Thyroid gland (tissue), 4 donors: ENCODE measurements at regions not wholly inside any gene's neighbourhood (a gene's known extent, or its start where the extent isn't known, plus 50 kb on each side); places are given as distances from the start of the nearest gene placed in this dataset.

Experiments
- CTCF ChIP-seq, 6 experiments: fragments of 200-600 bp in 3 of 6; fragments of 450-650 bp in 3 of 6; sonication (generic) in 3 of 6; IDR thresholded peaks; one replicate each; pipeline ENCODE4 v1.5.1; 2016 to 2019; ENCODE audit warnings: antibody characterized with exemption in 6 of 6, mild to moderate bottlenecking in 2 of 6, inconsistent platforms in 1 of 6, moderate library complexity in 1 of 6
- POLR2A ChIP-seq, 2 donors: fragments of 450-650 bp; IDR thresholded peaks; one replicate each; pipeline ENCODE4 v1.6.1; 2017; ENCODE audit warnings: antibody characterized with exemption in 2 of 2, mild to moderate bottlenecking in 2 of 2, moderate library complexity in 1 of 2

GRCh38 chr3:31075471-31075870 is 181.0 kb upstream of the GADL1 start:
- TF ChIP-seq CTCF (IDR thresholded peaks at IDR 0.05) (no peak), POLR2A (IDR thresholded peaks at IDR 0.05) (no peak)
